A549 (cell line): ENCODE measurements at regions not wholly inside any gene's neighbourhood (a gene's known extent, or its start where the extent isn't known, plus 50 kb on each side); places are given as distances from the start of the nearest gene placed in this dataset.

Source experiments
- ATAC-seq, 2 experiments: fragments of 200-7000 bp in 1 of 2; fragments of >200 bp in 1 of 2; cut with Nextera tagmentation in 1 of 2; cut with Tn5 transposase in 1 of 2; 3 replicates each; pipeline versions ENCODE4 v1.8.0 to v1.9.1; 2018 to 2020; ENCODE audit warnings: mild to moderate bottlenecking in 1 of 2, moderate library complexity in 1 of 2
- CTCF ChIA-PET: fragments of 300-600 bp; sonication (Branson Sonifier 250); formaldehyde crosslinking; extraction: SDS; loops from one replicate; lab custom pipeline; 2021; ENCODE audit warnings: antibody characterized with exemption, inconsistent platforms; lab: Yijun Ruan, JAX
- POLR2A ChIA-PET: fragments of 350-600 bp; formaldehyde crosslinking; extraction: SDS; loops from one replicate; lab custom pipeline; 2021; ENCODE audit warnings: antibody characterized with exemption, inconsistent platforms; lab: Yijun Ruan, JAX
- DNase-seq, 2 experiments: peaks; one replicate each; pipeline versions ENCODE4 v3.0.0 to v3.0.0-alpha.2; 2011 to 2016; ENCODE audit warnings: low read depth in 1 of 2, low spot score in 1 of 2
- FAIRE-seq: peaks from 2 replicates; lab custom pipeline; 2011; peaks lifted over from hg19 to GRCh38; lab: Jason Lieb, UNC
- H3K27ac ChIP-seq, 2 experiments: fragments of >200 bp; sonication (Bioruptor Twin); formaldehyde crosslinking; 3 replicates each; pipeline ENCODE4 v1.5.1; 2016 to 2017
- H3K4me1 ChIP-seq: fragments of >200 bp; sonication (Bioruptor Twin); formaldehyde crosslinking; 3 replicates; pipeline ENCODE4 v1.6.1; 2016
- H3K4me2 ChIP-seq: fragments of >200 bp; sonication (Bioruptor Twin); formaldehyde crosslinking; 3 replicates; pipeline ENCODE4 v1.6.1; 2016
- H3K4me3 ChIP-seq: fragments of >200 bp; sonication (Bioruptor Twin); formaldehyde crosslinking; 3 replicates; pipeline ENCODE4 v1.5.1; 2016
- H3K9me3 ChIP-seq: fragments of >200 bp; sonication (Bioruptor Twin); formaldehyde crosslinking; 3 replicates; pipeline ENCODE4 v1.6.1; 2016
- BHLHE40 ChIP-seq: IDR thresholded peaks from 2 replicates; pipeline ENCODE4 v1.6.1; 2012; ENCODE audit warnings: low read depth, low read length, inconsistent platforms
- CBX8 ChIP-seq: fragments of 200-600 bp; sonication (generic); IDR thresholded peaks from 2 replicates; pipeline ENCODE4 v1.6.1; 2016
- CHD4 ChIP-seq: fragments of 200-600 bp; sonication (generic); IDR thresholded peaks from 2 replicates; pipeline ENCODE4 v1.6.1; 2016; ENCODE audit warnings: antibody characterized with exemption, mild to moderate bottlenecking, borderline replicate concordance
- CTCF ChIP-seq: fragments of >200 bp; sonication (Bioruptor Twin); formaldehyde crosslinking; IDR thresholded peaks from 3 replicates; pipeline ENCODE4 v1.5.1; 2016
- E2F6 ChIP-seq: IDR thresholded peaks from 2 replicates; pipeline ENCODE4 v1.6.1; 2012; ENCODE audit warnings: low read depth, borderline replicate concordance
- EP300 ChIP-seq, 2 experiments: fragments of >200 bp; sonication (Bioruptor Twin); formaldehyde crosslinking; IDR thresholded peaks; 2 replicates in 1 of 2; 3 replicates in 1 of 2; pipeline ENCODE4 v1.6.1; 2016 to 2017
- FOSB ChIP-seq: fragments of 250-450 bp; sonication (Bioruptor Pico); IDR thresholded peaks from 2 replicates; pipeline ENCODE4 v1.5.0; 2020; ENCODE audit warnings: mild to moderate bottlenecking, moderate library complexity
- FOSL2 ChIP-seq, 2 experiments: fragments of 450-650 bp in 1 of 2; fragments of >200 bp in 1 of 2; sonication (Bioruptor Twin) in 1 of 2; formaldehyde crosslinking; IDR thresholded peaks; 2 replicates each; pipeline versions ENCODE4 v1.5.0 to v1.6.1; 2016 to 2020; ENCODE audit warnings: mild to moderate bottlenecking in 1 of 2, moderate library complexity in 1 of 2
- FOXS1 ChIP-seq: fragments of 250-450 bp; sonication (Bioruptor Pico); IDR thresholded peaks from 2 replicates; pipeline ENCODE4 v1.5.0; 2020; ENCODE audit warnings: mild to moderate bottlenecking, moderate library complexity
- HES2 ChIP-seq: fragments of >200 bp; sonication (Bioruptor Twin); formaldehyde crosslinking; IDR thresholded peaks from 2 replicates; pipeline ENCODE4 v1.6.1; 2016
- HOXA7 ChIP-seq: fragments of 250-450 bp; sonication (Bioruptor Pico); IDR thresholded peaks from 2 replicates; pipeline ENCODE4 v1.5.0; 2020; ENCODE audit warnings: mild to moderate bottlenecking, moderate library complexity
- HOXB13 ChIP-seq: fragments of 250-450 bp; sonication (Bioruptor Pico); IDR thresholded peaks from 2 replicates; pipeline ENCODE4 v1.5.0; 2020; ENCODE audit warnings: low read depth, mild to moderate bottlenecking, moderate library complexity
- MAFK ChIP-seq: fragments of 450-650 bp; IDR thresholded peaks from 2 replicates; pipeline ENCODE4 v1.6.1; 2014; ENCODE audit not compliant: partially characterized antibody
- MAZ ChIP-seq: fragments of 150-350 bp; IDR thresholded peaks from 2 replicates; pipeline ENCODE4 v1.6.1; 2014; ENCODE audit warnings: antibody characterized with exemption, low read depth, low read length, borderline replicate concordance
- MYC ChIP-seq: IDR thresholded peaks from 2 replicates; pipeline ENCODE4 v1.6.1; 2012; ENCODE audit warnings: mild to moderate bottlenecking, inconsistent platforms, low read length, improper control_type of control experiment, borderline replicate concordance
- NPAS2 ChIP-seq: fragments of 250-450 bp; sonication (Bioruptor Pico); IDR thresholded peaks from 2 replicates; pipeline ENCODE4 v1.8.0; 2022; ENCODE audit warnings: mild to moderate bottlenecking, moderate library complexity, borderline replicate concordance
- NR3C1 ChIP-seq: fragments of >200 bp; sonication (Bioruptor Twin); formaldehyde crosslinking; IDR thresholded peaks from 3 replicates; pipeline ENCODE4 v1.6.1; 2017
- PHF8 ChIP-seq: fragments of 200-600 bp; sonication (generic); IDR thresholded peaks from 2 replicates; pipeline ENCODE4 v1.6.1; 2016; ENCODE audit warnings: low read depth, mild to moderate bottlenecking, antibody characterized with exemption, moderate library complexity, borderline replicate concordance
- POLR2A ChIP-seq: IDR thresholded peaks from 2 replicates; pipeline ENCODE4 v1.6.1; 2012; ENCODE audit warnings: mild to moderate bottlenecking, low read length
- POLR2AphosphoS2 ChIP-seq: conservative IDR thresholded peaks from 2 replicates; pipeline ENCODE4 v1.6.1; 2012; ENCODE audit warnings: low read length, improper control_type of control experiment, inconsistent platforms
- RCOR1 ChIP-seq: fragments of 150-350 bp; IDR thresholded peaks from 2 replicates; pipeline ENCODE4 v1.6.1; 2014; ENCODE audit warnings: antibody characterized with exemption, low read length, low read depth
- REST ChIP-seq: fragments of 200-600 bp; sonication (generic); IDR thresholded peaks from 2 replicates; pipeline ENCODE4 v1.6.1; 2016; ENCODE audit warnings: antibody characterized with exemption, mild to moderate bottlenecking, moderate library complexity
- USF2 ChIP-seq: fragments of 450-650 bp; IDR thresholded peaks from 2 replicates; pipeline ENCODE4 v1.6.1; 2014; ENCODE audit warnings: antibody characterized with exemption
- ZC3H11A ChIP-seq: fragments of 450-650 bp; IDR thresholded peaks from 2 replicates; pipeline ENCODE4 v1.6.1; 2014; ENCODE audit warnings: antibody characterized with exemption, mild to moderate bottlenecking
- ZFP36 ChIP-seq: fragments of 450-650 bp; IDR thresholded peaks from 2 replicates; pipeline ENCODE4 v1.6.1; 2014; ENCODE audit warnings: borderline replicate concordance; ENCODE audit not compliant: partially characterized antibody
- WGBS: methylation state at CpG from one replicate; pipeline ENCODE4 v1.1.6; 2017; ENCODE audit errors: missing lambda C conversion rate; 5-methylcytosine and 5-hydroxymethylcytosine counted together

GRCh38 chr18:54069729-54070128, 154.7 kb downstream of the MBD2 start:
- H3K4me2 ChIP-seq = no peak overlapping the region
- no peaks in the 10 kb centered on the region for H3K9me3 ChIP-seq
- H3K4me3 ChIP-seq = no peak overlapping the region
- DNase-seq (no peak), ATAC-seq (no peak), FAIRE-seq (no peak)
- no peaks in the 10 kb centered on the region for H3K4me1 ChIP-seq
- 3% methylated on average over 1 of the region's 1 CpG for WGBS
- H3K27ac ChIP-seq = no peak overlapping the region
- CTCF ChIA-PET = no interaction called here
- TF ChIP-seq CTCF (no peak), HOXA7 (CRISPR knock-in tag) (no peak), PHF8 (no peak), HOXB13 (CRISPR knock-in tag) (no peak), MAZ (no peak), ZFP36 (no peak), NPAS2 (no peak), POLR2A (no peak)
- POLR2A ChIA-PET = no interaction called here

- DNase-seq (no peak), FAIRE-seq (no peak)
- POLR2A ChIA-PET = no interaction called here
These were observed 164.0 kb downstream of the MBD2 start for GRCh38 chr18:54060343-54061005.

More at GRCh38 chr18:54060343-54061005, 164.0 kb downstream of the MBD2 start:
- Histone ChIP-seq H3K4me3 (no peak overlapping the region), H3K4me2 (no peak overlapping the region), H3K9me3 (no peaks in the 10 kb centered on the region), H3K4me1 (no peaks in the 10 kb centered on the region), H3K27ac (no peak overlapping the region)
- no peak for ATAC-seq
- 4% methylated on average over 3 of the region's 3 CpGs for WGBS
- TF ChIP-seq MYC (no peak), CBX8 (no peak), HOXA7 (CRISPR knock-in tag) (no peak), POLR2AphosphoS2 (no peak), FOSB (no peak), BHLHE40 (no peak), USF2 (no peak), CHD4 (no peak), ZC3H11A (no peak), HES2 (no peak), EP300 (IDR thresholded peaks at IDR 0.05) (no peak), E2F6 (no peak), RCOR1 (no peak), MAFK (no peak), FOSL2 (IDR thresholded peaks at IDR 0.05) (no peak), FOSL2 (CRISPR knock-in tag; IDR thresholded peaks at IDR 0.05) (no peak), NR3C1 (no peak), FOXS1 (CRISPR knock-in tag) (no peak), REST (no peak)
- CTCF ChIA-PET = no interaction called here
